Endodermal cell (in vitro differentiated cells): ENCODE measurements at regions not wholly inside any gene's neighbourhood (a gene's known extent, or its start where the extent isn't known, plus 50 kb on each side); places are given as distances from the start of the nearest gene placed in this dataset.

Experiments used
- DNase-seq: peaks from one replicate; pipeline ENCODE4 v3.0.0-alpha.2; 2017
- H3K27ac ChIP-seq: 2 replicates; pipeline ENCODE4 v1.5.1; 2013; ENCODE audit warnings: mild to moderate bottlenecking, low read depth, low read length, moderate library complexity
- H3K27me3 ChIP-seq: 2 replicates; pipeline ENCODE4 v1.6.1; 2013; ENCODE audit warnings: mild to moderate bottlenecking, low read length, moderate library complexity; ENCODE audit not compliant: insufficient read depth, control insufficient read depth, poor library complexity, severe bottlenecking
- H3K36me3 ChIP-seq: 2 replicates; pipeline ENCODE4 v1.7.0; 2013; ENCODE audit warnings: mild to moderate bottlenecking, low read length, moderate library complexity; ENCODE audit not compliant: control insufficient read depth, insufficient read depth
- H3K4me1 ChIP-seq: one replicate; pipeline ENCODE4 v1.7.0; 2013; ENCODE audit warnings: low read length; ENCODE audit not compliant: control insufficient read depth, insufficient read depth
- H3K4me3 ChIP-seq: 2 replicates; pipeline ENCODE4 v1.5.1; 2013; ENCODE audit warnings: mild to moderate bottlenecking, low read length, moderate library complexity
- H3K9ac ChIP-seq: 2 replicates; pipeline ENCODE4 v1.6.1; 2013; ENCODE audit warnings: mild to moderate bottlenecking, low read length, moderate library complexity; ENCODE audit not compliant: poor library complexity, severe bottlenecking; ENCODE audit errors: extremely low read depth
- H3K9me3 ChIP-seq: 2 replicates; pipeline ENCODE4 v1.6.1; 2013; ENCODE audit warnings: mild to moderate bottlenecking, low read length, moderate library complexity; ENCODE audit not compliant: control insufficient read depth
- H3K27ac Mint-ChIP-seq: 2 replicates; pipeline ENCODE4 v1.8.0; 2020; ENCODE audit warnings: mixed read lengths
- H3K27me3 Mint-ChIP-seq: 2 replicates; pipeline ENCODE4 v1.8.0; 2021; ENCODE audit warnings: mild to moderate bottlenecking, mixed read lengths; ENCODE audit not compliant: insufficient read depth
- H3K36me3 Mint-ChIP-seq: 2 replicates; pipeline ENCODE4 v1.8.0; 2020; ENCODE audit warnings: low read depth, mixed read lengths
- H3K4me1 Mint-ChIP-seq: 2 replicates; pipeline ENCODE4 v1.8.0; 2020; ENCODE audit warnings: mixed read lengths
- H3K4me3 Mint-ChIP-seq: 2 replicates; pipeline ENCODE4 v1.8.0; 2020; ENCODE audit warnings: mild to moderate bottlenecking, moderate library complexity, mixed read lengths
- H3K9me3 Mint-ChIP-seq: 2 replicates; pipeline ENCODE4 v1.8.0; 2020; ENCODE audit warnings: mild to moderate bottlenecking, mixed read lengths
- WGBS, 2 experiments: methylation state at CpG; one replicate each; pipeline versions ENCODE4 v1.1.5 to v1.1.7; 2013; ENCODE audit warnings: missing lambda C conversion rate in 2 of 2, mixed read lengths in 1 of 2; ENCODE audit not compliant: insufficient coverage in 1 of 2, insufficient read length in 1 of 2; 5-methylcytosine and 5-hydroxymethylcytosine counted together
- TF ChIP-seq, protein P1 (sequence below): fragments of 200-600 bp; sonication (generic); conservative IDR thresholded peaks from 2 replicates; pipeline ENCODE4 v1.5.0; 2021; ENCODE audit warnings: antibody characterized with exemption, mild to moderate bottlenecking

DNA sequence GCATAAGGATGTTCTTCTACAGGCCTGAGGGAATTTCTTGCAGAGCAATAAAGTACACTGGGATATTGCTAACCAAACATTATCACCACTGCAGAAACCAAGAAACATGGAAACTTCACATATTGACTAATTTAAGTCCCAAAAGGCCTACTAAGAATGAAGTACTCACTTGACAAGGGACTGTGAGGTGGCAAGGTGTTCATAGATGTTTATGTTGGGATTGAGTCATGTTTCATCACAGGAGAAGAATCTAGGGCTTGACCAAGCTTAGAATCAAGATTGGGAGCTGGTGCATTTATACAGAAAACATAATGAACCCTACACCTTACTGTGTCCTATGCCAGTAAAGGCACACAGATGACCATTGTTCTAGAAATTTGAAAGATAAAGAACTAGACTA lies 56.7 kb upstream of the GAS1 start:
- Histone ChIP-seq H3K4me1 (no peaks in the 10 kb centered on the region), H3K36me3 (no peaks in the 10 kb centered on the region), H3K4me3 (no peak overlapping the region), H3K27me3 (no peaks in the 10 kb centered on the region), H3K27ac (no peak overlapping the region), H3K9me3 (no peaks in the 10 kb centered on the region), H3K9ac (no peak overlapping the region)
- H3K9me3 Mint-ChIP-seq, result no peaks in the 10 kb centered on the region
- no peak overlapping the region for H3K27ac Mint-ChIP-seq
- TF ChIP-seq, protein P1, sequence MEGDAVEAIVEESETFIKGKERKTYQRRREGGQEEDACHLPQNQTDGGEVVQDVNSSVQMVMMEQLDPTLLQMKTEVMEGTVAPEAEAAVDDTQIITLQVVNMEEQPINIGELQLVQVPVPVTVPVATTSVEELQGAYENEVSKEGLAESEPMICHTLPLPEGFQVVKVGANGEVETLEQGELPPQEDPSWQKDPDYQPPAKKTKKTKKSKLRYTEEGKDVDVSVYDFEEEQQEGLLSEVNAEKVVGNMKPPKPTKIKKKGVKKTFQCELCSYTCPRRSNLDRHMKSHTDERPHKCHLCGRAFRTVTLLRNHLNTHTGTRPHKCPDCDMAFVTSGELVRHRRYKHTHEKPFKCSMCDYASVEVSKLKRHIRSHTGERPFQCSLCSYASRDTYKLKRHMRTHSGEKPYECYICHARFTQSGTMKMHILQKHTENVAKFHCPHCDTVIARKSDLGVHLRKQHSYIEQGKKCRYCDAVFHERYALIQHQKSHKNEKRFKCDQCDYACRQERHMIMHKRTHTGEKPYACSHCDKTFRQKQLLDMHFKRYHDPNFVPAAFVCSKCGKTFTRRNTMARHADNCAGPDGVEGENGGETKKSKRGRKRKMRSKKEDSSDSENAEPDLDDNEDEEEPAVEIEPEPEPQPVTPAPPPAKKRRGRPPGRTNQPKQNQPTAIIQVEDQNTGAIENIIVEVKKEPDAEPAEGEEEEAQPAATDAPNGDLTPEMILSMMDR, result no peak
- H3K36me3 Mint-ChIP-seq, result no peaks in the 10 kb centered on the region
- H3K27me3 Mint-ChIP-seq, result no peaks in the 10 kb centered on the region
- H3K4me1 Mint-ChIP-seq, result no peaks in the 10 kb centered on the region
- DNase-seq, result no peak
- no peak overlapping the region for H3K4me3 Mint-ChIP-seq

DNA sequence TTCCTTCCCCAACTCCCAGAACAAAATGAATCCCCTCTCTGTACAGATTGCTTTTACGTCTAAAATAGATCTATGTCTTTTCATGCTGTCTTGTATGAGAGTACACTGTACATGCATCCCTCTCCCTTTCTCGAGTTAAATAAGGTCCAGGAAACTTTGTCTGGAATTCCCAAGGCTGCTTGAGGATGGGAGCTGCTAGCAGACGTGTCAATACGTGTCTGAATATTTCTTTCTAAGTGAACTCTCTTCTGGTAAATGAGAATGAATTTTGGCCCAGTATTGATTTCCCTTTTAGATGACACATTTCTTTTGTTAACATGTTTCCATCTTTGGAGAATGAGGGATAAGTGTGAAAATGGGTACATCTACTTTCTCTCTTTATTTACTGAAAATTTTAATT lies 59.6 kb upstream of the GAS1 start:
- 93 to 100% methylated on average over 4 of the region's 4 CpGs for WGBS, 2 experiments

DNA sequence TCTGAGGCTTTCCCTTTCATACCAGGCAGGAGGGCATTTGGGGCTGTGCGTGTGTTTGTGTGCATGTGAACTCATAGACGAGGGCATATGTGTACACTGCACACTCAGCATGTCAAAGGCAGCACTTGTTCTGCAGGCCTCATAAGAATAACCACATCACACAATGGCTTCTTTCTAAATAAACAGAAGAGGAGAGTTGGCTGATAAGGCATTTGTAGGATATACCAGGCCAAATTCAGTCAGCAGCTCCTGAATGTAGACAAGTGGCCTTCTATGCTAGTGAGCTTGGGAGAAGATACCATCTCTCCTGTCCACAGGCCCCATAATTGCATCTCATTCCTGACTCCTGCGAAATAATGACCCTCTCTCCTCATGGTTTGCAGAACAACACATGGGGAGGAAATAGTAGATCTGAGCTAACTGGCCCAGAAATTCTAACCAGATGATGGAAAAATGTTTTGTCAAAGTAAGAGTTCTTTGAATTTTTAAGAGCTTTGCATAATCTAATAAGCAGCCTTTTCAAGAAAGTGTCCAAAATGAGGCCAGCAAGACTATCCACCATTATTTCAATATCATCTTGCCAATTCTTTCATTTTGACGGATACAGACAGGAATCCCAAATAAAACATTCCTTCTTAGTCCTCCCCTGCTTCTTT lies 60.5 kb upstream of the GAS1 start:
- no peak for DNase-seq
- no peak overlapping the region for H3K9ac ChIP-seq
- WGBS, 2 experiments, result 78 to 98% methylated on average over 1 to 4 of the region's 4 CpGs
- no peaks in the 10 kb centered on the region for H3K36me3 Mint-ChIP-seq
- no peak overlapping the region for H3K27ac Mint-ChIP-seq
- no peaks in the 10 kb centered on the region for H3K9me3 ChIP-seq
- H3K9me3 Mint-ChIP-seq, result no peaks in the 10 kb centered on the region
- TF ChIP-seq, protein P1, result no peak
- H3K4me3 Mint-ChIP-seq, result no peak overlapping the region
- H3K27me3 ChIP-seq, result no peaks in the 10 kb centered on the region
- H3K36me3 ChIP-seq, result no peaks in the 10 kb centered on the region
- no peaks in the 10 kb centered on the region for H3K4me1 ChIP-seq
- no peak overlapping the region for H3K27ac ChIP-seq
- H3K27me3 Mint-ChIP-seq, result no peaks in the 10 kb centered on the region
- no peaks in the 10 kb centered on the region for H3K4me1 Mint-ChIP-seq
- H3K4me3 ChIP-seq, result no peak overlapping the region

More for the DNA sequence above, 59.6 kb upstream of the GAS1 start:
- H3K27me3 Mint-ChIP-seq, result no peaks in the 10 kb centered on the region
- no peak overlapping the region for H3K4me3 Mint-ChIP-seq
- H3K36me3 Mint-ChIP-seq, result no peaks in the 10 kb centered on the region
- Histone ChIP-seq H3K9ac (no peak overlapping the region), H3K27me3 (no peaks in the 10 kb centered on the region), H3K27ac (no peak overlapping the region), H3K4me3 (no peak overlapping the region), H3K9me3 (no peaks in the 10 kb centered on the region), H3K36me3 (no peaks in the 10 kb centered on the region), H3K4me1 (no peaks in the 10 kb centered on the region)
- DNase-seq, result no peak
- H3K27ac Mint-ChIP-seq, result no peak overlapping the region
- H3K4me1 Mint-ChIP-seq, result no peaks in the 10 kb centered on the region
- no peaks in the 10 kb centered on the region for H3K9me3 Mint-ChIP-seq
- TF ChIP-seq, protein P1, result no peak
